GM12891 (cell line): ENCODE measurements at regions not wholly inside any gene's neighbourhood (a gene's known extent, or its start where the extent isn't known, plus 50 kb on each side); places are given as distances from the start of the nearest gene placed in this dataset.

Experiments used
- DNase-seq: peaks from one replicate; pipeline ENCODE4 v3.0.0; 2011; ENCODE audit warnings: low spot score; ENCODE audit not compliant: insufficient read length
- FAIRE-seq: peaks from 2 replicates; lab custom pipeline; 2011; peaks lifted over from hg19 to GRCh38; lab: Jason Lieb, UNC
- PAX5 ChIP-seq: IDR thresholded peaks from 2 replicates; pipeline ENCODE4 v1.6.1; 2011; ENCODE audit warnings: low read length, moderate library complexity, mild to moderate bottlenecking; ENCODE audit not compliant: insufficient read depth, severe bottlenecking
- POLR2A ChIP-seq: IDR thresholded peaks from 2 replicates; pipeline ENCODE4 v1.6.1; 2011; ENCODE audit warnings: low read depth, low read length, control low read depth
- POLR2AphosphoS5 ChIP-seq: IDR thresholded peaks from 2 replicates; pipeline ENCODE4 v1.6.1; 2011; ENCODE audit warnings: low read depth, low read length, control low read depth
- POU2F2 ChIP-seq: IDR thresholded peaks from 2 replicates; pipeline ENCODE4 v1.6.1; 2011; ENCODE audit warnings: low read depth, mild to moderate bottlenecking, control low read depth, low read length, moderate library complexity
- SPI1 ChIP-seq: IDR thresholded peaks from 2 replicates; pipeline ENCODE4 v1.6.1; 2011; ENCODE audit warnings: low read depth, low read length, control low read depth
- TAF1 ChIP-seq: IDR thresholded peaks from 2 replicates; pipeline ENCODE4 v1.6.1; 2011; ENCODE audit warnings: low read depth, low read length, control low read depth

- DNase-seq (no peak), FAIRE-seq (no peak)
- TF ChIP-seq POU2F2, result no peak
Observed at GRCh38 chr12:116401565-116401964, 124.1 kb upstream of the MED13L start.

GRCh38 chr12:116402163-116402939 is 124.9 kb upstream of the MED13L start:
- TF ChIP-seq SPI1 (no peak), POLR2A (no peak), POU2F2 (no peak), TAF1 (no peak), POLR2AphosphoS5 (no peak), PAX5 (no peak)
- no peak for DNase-seq
- FAIRE-seq, result no peak

- DNase-seq, result no peak
- no peak for FAIRE-seq
- TF ChIP-seq POLR2A (no peak), POU2F2 (no peak), POLR2AphosphoS5 (no peak), SPI1 (no peak), TAF1 (no peak), PAX5 (no peak)
Observed at GRCh38 chr12:116403546-116403945, 126.1 kb upstream of the MED13L start.

DNA sequence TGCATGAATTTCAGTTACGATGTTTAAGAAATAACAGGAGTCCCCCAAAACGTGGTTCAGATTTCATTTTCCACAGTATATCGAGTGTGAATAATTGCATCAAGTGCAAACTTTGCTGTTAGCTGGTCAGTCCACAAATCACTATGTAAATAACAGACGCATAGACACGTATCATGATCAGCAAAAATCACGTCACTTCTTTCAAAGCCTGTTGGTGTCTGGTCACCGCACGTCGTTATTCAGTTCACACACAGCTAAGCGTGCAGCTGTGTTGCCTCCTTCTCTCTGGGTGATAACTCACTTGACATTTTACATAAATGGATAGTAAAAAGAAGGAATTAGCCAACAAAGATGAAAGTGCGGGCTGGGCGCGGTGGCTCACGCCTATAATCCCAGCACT is 126.8 kb upstream of the MED13L start:
- DNase-seq (no peak), FAIRE-seq (no peak)
- TF ChIP-seq PAX5 (no peak), TAF1 (no peak), POU2F2 (no peak), SPI1 (no peak), POLR2AphosphoS5 (no peak), POLR2A (no peak)

GRCh38 chr12:116404913-116405611 is 127.6 kb upstream of the MED13L start:
- TF ChIP-seq POLR2AphosphoS5 (no peak), PAX5 (no peak), SPI1 (no peak), POLR2A (no peak), POU2F2 (no peak), TAF1 (no peak)
- no peak for FAIRE-seq

DNA sequence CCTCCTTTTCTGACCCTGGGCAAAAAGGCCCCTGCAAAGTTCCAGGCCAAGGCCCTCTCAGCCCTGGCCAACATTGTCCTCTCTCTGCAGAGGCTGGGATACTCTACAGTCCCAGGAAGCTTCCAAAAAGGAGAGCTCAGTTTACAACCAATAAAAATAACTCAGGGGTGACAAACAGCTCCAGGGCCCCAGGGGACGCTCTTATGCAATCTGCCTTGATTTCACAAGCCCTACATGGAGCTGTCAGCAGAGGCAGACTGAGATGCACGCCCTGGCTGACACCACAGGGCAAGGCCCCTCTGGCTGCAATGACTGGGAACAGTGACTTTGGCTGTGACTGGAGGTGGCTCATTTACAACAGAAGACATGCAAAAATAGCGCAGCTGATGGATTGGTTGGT is 129.0 kb upstream of the MED13L start:
- TF ChIP-seq SPI1 (no peak), POLR2AphosphoS5 (no peak), POU2F2 (no peak), POLR2A (no peak), TAF1 (no peak), PAX5 (no peak)
- FAIRE-seq (no peak), DNase-seq (no peak)

More at GRCh38 chr12:116404913-116405611, 127.6 kb upstream of the MED13L start:
- no peak for DNase-seq

GRCh38 chr12:116408489-116409250 is 131.2 kb upstream of the MED13L start:
- FAIRE-seq (no peak), DNase-seq (no peak)
- TF ChIP-seq POLR2AphosphoS5 (no peak), PAX5 (no peak), TAF1 (no peak), POU2F2 (no peak), SPI1 (no peak), POLR2A (no peak)

- FAIRE-seq, result no peak
- DNase-seq, result no peak
- TF ChIP-seq POU2F2, result no peak
- no peak for TF ChIP-seq PAX5
- no peak for TF ChIP-seq SPI1
Observed at GRCh38 chr12:116411977-116412376, 134.5 kb upstream of the MED13L start.

- FAIRE-seq (no peak), DNase-seq (no peak)
- TF ChIP-seq POLR2A (no peak), TAF1 (no peak), SPI1 (no peak), POLR2AphosphoS5 (no peak), POU2F2 (no peak), PAX5 (no peak)
Observed at GRCh38 chr12:116414891-116415290, 137.4 kb upstream of the MED13L start.

DNA sequence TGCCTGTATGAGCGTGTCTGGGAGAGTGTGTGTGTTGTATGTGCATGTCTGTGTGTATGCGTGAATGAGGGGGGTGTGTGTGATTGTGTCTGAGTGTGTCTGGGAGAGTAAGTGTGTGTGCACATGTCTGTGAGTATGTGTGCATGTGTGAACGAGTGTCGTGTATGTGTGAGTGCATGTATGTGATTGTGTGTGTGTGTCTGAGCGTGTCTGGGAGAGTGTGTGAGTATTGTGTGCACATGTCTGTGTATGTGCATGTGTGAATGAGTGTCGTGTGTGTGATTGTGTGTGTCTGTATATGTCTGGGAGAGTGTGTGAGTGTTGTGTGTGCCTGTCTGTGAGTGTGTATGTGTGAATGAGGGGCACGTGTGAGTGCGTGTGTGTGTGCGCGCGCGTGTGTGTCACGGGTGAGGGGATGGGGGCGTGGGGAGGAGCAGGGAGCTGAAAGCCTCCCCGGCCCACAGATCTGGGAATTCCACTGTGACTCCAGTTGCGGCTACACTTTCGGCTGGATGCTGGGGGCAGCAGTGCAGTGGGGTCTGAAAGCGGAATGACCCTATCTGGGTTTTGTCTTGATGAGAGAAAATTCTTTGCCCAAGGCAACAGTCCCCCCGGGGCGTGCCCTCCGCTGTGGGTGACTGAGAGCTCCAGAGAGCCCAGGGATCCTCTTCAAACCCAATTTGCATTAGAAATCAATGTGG is 138.1 kb upstream of the MED13L start:
- no peak for FAIRE-seq
- TF ChIP-seq POLR2A (no peak), POU2F2 (no peak)
- no peak for DNase-seq
